ENCODE measurements at regions not wholly inside any gene's neighbourhood (a gene's known extent, or its start where the extent isn't known, plus 50 kb on each side); places are given as distances from the start of the nearest gene placed in this dataset.

DNA sequence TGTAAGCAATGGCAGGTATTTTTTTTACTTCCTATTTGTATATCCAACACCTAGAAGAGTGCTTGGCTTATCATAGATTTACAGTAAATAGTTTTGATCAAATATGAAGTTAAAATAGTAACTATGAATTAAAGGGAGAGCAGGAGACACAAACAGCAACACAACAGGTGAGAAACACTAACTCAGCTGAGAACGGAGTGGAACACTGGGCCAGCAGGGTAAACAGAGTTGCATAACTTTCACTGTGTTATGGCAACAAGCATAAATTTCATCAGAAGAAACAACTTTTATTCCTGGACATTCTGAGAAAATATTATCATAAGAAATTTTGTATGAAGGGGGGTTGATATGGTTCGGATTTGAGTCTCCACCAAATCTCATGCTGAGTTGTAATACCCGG, 52.2 kb upstream of the SMIM30 start:
- Histone ChIP-seq H3K4me1 (ENCODE audit: control insufficient read depth, insufficient read depth, low read length) (peaks cover 2% of the 10 kb centered on the region), H3K9me3 (replicated peaks; ENCODE audit: low read length) (no peaks in the 10 kb centered on the region), H3K4me3 (ENCODE audit: low read length) (no peak overlapping the region), H3K9ac (ENCODE audit: low read depth, low read length) (no peak overlapping the region), H3K27me3 (ENCODE audit: control insufficient read depth, insufficient read depth, low read length) (no peaks in the 10 kb centered on the region), H3K36me3 (ENCODE audit: insufficient read depth, low read length) (no peaks in the 10 kb centered on the region), H3K4me2 (ENCODE audit: low read length) (no peak overlapping the region)

Data from skeletal muscle satellite cell (primary cell).